ENCODE measurements at regions not wholly inside any gene's neighbourhood (a gene's known extent, or its start where the extent isn't known, plus 50 kb on each side); places are given as distances from the start of the nearest gene placed in this dataset.

- peak; percentile 32 for TF ChIP-seq EP300 (conservative IDR thresholded peaks at IDR 0.05; ENCODE audit: poor library complexity, severe bottlenecking)
- TF ChIP-seq CTCF (IDR thresholded peaks at IDR 0.05; ENCODE audit: poor library complexity, severe bottlenecking), result no peak
- no peak for TF ChIP-seq MXI1 (conservative IDR thresholded peaks at IDR 0.05; ENCODE audit: poor library complexity, severe bottlenecking)
- TF ChIP-seq TAF1 (IDR thresholded peaks at IDR 0.05; ENCODE audit: low read depth), result no peak
- TF ChIP-seq POLR2AphosphoS5 (IDR thresholded peaks at IDR 0.05), result peak; percentile 17
- no peak for TF ChIP-seq EZH2 (IDR thresholded peaks at IDR 0.05; ENCODE audit: borderline replicate concordance, insufficient read depth, low read length, poor library complexity, severe bottlenecking)
These were observed 164.3 kb upstream of the PLEKHA5 start for GRCh38 chr12:18965203-18965602.
